ENCODE measurements at regions not wholly inside any gene's neighbourhood (a gene's known extent, or its start where the extent isn't known, plus 50 kb on each side); places are given as distances from the start of the nearest gene placed in this dataset.

DNA sequence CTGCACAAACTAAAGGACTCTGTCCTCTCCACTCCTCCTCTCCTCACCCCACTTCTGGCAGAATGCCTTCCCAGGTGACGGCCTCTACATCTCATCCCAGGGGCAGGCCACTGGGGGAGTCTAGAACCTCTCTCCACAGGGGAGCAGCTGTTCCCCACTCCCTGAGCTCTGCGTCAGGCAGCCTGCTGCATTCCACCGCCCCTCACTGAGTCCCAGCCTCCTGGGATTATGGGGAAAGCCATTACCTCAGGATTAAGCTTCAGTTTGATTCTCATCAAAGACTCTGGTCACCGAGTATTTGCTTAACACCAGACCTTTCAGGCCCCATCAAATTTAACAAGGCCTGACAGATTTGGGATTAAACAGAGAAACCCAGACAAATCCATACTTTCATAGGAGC is 405.9 kb downstream of the NXPE2 start:
- TF ChIP-seq, protein P1, sequence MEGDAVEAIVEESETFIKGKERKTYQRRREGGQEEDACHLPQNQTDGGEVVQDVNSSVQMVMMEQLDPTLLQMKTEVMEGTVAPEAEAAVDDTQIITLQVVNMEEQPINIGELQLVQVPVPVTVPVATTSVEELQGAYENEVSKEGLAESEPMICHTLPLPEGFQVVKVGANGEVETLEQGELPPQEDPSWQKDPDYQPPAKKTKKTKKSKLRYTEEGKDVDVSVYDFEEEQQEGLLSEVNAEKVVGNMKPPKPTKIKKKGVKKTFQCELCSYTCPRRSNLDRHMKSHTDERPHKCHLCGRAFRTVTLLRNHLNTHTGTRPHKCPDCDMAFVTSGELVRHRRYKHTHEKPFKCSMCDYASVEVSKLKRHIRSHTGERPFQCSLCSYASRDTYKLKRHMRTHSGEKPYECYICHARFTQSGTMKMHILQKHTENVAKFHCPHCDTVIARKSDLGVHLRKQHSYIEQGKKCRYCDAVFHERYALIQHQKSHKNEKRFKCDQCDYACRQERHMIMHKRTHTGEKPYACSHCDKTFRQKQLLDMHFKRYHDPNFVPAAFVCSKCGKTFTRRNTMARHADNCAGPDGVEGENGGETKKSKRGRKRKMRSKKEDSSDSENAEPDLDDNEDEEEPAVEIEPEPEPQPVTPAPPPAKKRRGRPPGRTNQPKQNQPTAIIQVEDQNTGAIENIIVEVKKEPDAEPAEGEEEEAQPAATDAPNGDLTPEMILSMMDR (IDR thresholded peaks at IDR 0.05; ENCODE audit: low read depth, low read length) = no peak
- TF ChIP-seq EZH2phosphoT487 (IDR thresholded peaks at IDR 0.05; ENCODE audit: low read depth) = no peak
